ENCODE measurements at regions not wholly inside any gene's neighbourhood (a gene's known extent, or its start where the extent isn't known, plus 50 kb on each side); places are given as distances from the start of the nearest gene placed in this dataset.

DNA sequence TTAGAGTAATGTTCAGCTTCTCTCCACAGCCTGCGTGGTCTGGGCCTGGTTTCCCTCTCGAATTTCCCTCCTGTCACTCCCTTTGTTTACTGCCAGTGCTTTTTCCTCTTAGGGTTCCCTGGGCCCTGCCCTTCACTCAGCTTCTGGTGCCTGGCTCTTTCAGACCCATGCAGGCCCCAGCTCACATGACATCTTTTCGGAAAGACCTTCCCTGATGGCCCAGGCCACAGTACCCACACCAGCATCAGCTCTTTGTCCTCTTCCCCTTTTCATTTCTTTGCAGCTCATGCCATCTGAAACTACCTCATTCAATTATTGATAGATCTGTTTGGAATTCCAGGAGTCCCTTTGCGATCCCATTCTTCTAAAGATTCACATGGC lies 68.1 kb upstream of the ABL1 start:
- Histone ChIP-seq H3K27me3 (ENCODE audit: control insufficient read depth in 4 of 4, insufficient read depth in 4 of 4, low read length in 3 of 4) (no peaks in the 10 kb centered on the region), H3K36me3 (ENCODE audit: control insufficient read depth in 4 of 4, insufficient read depth in 3 of 4, low read depth in 1 of 4, low read length in 3 of 4) (no peaks in the 10 kb centered on the region), H3K4me3 (ENCODE audit: low read depth in 1 of 3, low read length in 3 of 3) (no peak overlapping the region), H3K9ac (ENCODE audit: low read depth in 1 of 2, low read length in 2 of 2) (no peak overlapping the region), H3K4me1 (ENCODE audit: control insufficient read depth in 4 of 4, insufficient read depth in 4 of 4, low read length in 3 of 4) (peaks cover 0 to 28% (median 10%) of the 10 kb centered on the region in 4 donors), H3K9me3 (ENCODE audit: control insufficient read depth in 4 of 4, low read length in 3 of 4) (no peaks in the 10 kb centered on the region), H3K27ac (ENCODE audit: low read depth in 1 of 2, low read length in 2 of 2) (no peak overlapping the region)
- WGBS = 75% methylated on average over 4 of the region's 4 CpGs
- DNase-seq (ENCODE audit: low spot score) = no peak
- TF ChIP-seq RXRA (IDR thresholded peaks at IDR 0.05) = no peak
- no peak for TF ChIP-seq HNF4G (IDR thresholded peaks at IDR 0.05)
- TF ChIP-seq SP1 (IDR thresholded peaks at IDR 0.05) = no peak
- no peak for TF ChIP-seq FOXA2 (IDR thresholded peaks at IDR 0.05)
- TF ChIP-seq GABPA (IDR thresholded peaks at IDR 0.05 in 1 of 2, conservative IDR thresholded peaks at IDR 0.05 in 1 of 2) = no peak
- TF ChIP-seq, protein P1, sequence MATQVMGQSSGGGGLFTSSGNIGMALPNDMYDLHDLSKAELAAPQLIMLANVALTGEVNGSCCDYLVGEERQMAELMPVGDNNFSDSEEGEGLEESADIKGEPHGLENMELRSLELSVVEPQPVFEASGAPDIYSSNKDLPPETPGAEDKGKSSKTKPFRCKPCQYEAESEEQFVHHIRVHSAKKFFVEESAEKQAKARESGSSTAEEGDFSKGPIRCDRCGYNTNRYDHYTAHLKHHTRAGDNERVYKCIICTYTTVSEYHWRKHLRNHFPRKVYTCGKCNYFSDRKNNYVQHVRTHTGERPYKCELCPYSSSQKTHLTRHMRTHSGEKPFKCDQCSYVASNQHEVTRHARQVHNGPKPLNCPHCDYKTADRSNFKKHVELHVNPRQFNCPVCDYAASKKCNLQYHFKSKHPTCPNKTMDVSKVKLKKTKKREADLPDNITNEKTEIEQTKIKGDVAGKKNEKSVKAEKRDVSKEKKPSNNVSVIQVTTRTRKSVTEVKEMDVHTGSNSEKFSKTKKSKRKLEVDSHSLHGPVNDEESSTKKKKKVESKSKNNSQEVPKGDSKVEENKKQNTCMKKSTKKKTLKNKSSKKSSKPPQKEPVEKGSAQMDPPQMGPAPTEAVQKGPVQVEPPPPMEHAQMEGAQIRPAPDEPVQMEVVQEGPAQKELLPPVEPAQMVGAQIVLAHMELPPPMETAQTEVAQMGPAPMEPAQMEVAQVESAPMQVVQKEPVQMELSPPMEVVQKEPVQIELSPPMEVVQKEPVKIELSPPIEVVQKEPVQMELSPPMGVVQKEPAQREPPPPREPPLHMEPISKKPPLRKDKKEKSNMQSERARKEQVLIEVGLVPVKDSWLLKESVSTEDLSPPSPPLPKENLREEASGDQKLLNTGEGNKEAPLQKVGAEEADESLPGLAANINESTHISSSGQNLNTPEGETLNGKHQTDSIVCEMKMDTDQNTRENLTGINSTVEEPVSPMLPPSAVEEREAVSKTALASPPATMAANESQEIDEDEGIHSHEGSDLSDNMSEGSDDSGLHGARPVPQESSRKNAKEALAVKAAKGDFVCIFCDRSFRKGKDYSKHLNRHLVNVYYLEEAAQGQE (IDR thresholded peaks at IDR 0.05) = no peak
- no peak for TF ChIP-seq FOXA1 (IDR thresholded peaks at IDR 0.05)
- no peak for TF ChIP-seq JUND (IDR thresholded peaks at IDR 0.05)
- no peak for TF ChIP-seq YY1 (IDR thresholded peaks at IDR 0.05)
- TF ChIP-seq, protein P2, sequence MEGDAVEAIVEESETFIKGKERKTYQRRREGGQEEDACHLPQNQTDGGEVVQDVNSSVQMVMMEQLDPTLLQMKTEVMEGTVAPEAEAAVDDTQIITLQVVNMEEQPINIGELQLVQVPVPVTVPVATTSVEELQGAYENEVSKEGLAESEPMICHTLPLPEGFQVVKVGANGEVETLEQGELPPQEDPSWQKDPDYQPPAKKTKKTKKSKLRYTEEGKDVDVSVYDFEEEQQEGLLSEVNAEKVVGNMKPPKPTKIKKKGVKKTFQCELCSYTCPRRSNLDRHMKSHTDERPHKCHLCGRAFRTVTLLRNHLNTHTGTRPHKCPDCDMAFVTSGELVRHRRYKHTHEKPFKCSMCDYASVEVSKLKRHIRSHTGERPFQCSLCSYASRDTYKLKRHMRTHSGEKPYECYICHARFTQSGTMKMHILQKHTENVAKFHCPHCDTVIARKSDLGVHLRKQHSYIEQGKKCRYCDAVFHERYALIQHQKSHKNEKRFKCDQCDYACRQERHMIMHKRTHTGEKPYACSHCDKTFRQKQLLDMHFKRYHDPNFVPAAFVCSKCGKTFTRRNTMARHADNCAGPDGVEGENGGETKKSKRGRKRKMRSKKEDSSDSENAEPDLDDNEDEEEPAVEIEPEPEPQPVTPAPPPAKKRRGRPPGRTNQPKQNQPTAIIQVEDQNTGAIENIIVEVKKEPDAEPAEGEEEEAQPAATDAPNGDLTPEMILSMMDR (IDR thresholded peaks at IDR 0.05; ENCODE audit: low read depth, low read length, missing input control) = no peak
- no peak for TF ChIP-seq EGR1 (IDR thresholded peaks at IDR 0.05; ENCODE audit: low read depth in 2 of 2)
- TF ChIP-seq HNF4A (conservative IDR thresholded peaks at IDR 0.05) = no peak
- TF ChIP-seq TAF1 (conservative IDR thresholded peaks at IDR 0.05) = no peak
- TF ChIP-seq, protein P3, sequence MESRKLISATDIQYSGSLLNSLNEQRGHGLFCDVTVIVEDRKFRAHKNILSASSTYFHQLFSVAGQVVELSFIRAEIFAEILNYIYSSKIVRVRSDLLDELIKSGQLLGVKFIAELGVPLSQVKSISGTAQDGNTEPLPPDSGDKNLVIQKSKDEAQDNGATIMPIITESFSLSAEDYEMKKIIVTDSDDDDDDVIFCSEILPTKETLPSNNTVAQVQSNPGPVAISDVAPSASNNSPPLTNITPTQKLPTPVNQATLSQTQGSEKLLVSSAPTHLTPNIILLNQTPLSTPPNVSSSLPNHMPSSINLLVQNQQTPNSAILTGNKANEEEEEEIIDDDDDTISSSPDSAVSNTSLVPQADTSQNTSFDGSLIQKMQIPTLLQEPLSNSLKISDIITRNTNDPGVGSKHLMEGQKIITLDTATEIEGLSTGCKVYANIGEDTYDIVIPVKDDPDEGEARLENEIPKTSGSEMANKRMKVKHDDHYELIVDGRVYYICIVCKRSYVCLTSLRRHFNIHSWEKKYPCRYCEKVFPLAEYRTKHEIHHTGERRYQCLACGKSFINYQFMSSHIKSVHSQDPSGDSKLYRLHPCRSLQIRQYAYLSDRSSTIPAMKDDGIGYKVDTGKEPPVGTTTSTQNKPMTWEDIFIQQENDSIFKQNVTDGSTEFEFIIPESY (IDR thresholded peaks at IDR 0.05) = no peak

DNA sequence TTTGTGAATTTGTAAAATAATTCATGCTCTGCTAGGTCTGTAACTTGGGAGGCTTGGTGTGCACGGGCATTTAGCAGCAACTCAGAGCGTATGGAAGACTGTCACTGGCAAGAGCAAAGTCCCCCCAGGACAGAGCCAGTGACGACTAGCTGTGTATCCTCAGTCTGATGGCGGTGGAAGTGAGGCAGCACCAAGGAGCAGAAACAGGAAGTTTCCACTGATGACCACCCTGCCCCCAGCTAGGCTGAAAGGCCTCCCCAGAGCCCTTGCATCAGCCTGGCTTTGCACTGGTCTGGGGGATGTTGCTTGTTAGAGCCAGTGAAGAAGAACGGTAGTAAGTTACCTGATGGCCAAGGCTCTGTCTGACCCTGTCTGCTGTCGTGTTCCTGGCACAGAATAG lies 66.8 kb upstream of the ABL1 start:
- H3K27ac ChIP-seq (ENCODE audit: low read depth in 1 of 2, low read length in 2 of 2) = no peak overlapping the region
- DNase-seq (ENCODE audit: low spot score) = peak; percentile 38
- peaks cover 0 to 28% (median 10%) of the 10 kb centered on the region in 4 donors for H3K4me1 ChIP-seq (ENCODE audit: control insufficient read depth in 4 of 4, insufficient read depth in 4 of 4, low read length in 3 of 4)
- no peak overlapping the region for H3K9ac ChIP-seq (ENCODE audit: low read depth in 1 of 2, low read length in 2 of 2)
- H3K9me3 ChIP-seq (ENCODE audit: control insufficient read depth in 4 of 4, low read length in 3 of 4) = no peaks in the 10 kb centered on the region
- no peaks in the 10 kb centered on the region for H3K36me3 ChIP-seq (ENCODE audit: control insufficient read depth in 4 of 4, insufficient read depth in 3 of 4, low read depth in 1 of 4, low read length in 3 of 4)
- H3K27me3 ChIP-seq (ENCODE audit: control insufficient read depth in 4 of 4, insufficient read depth in 4 of 4, low read length in 3 of 4) = no peaks in the 10 kb centered on the region
- H3K4me3 ChIP-seq (ENCODE audit: low read depth in 1 of 3, low read length in 3 of 3) = no peak overlapping the region
- WGBS = 47% methylated on average over 6 of the region's 6 CpGs
- TF ChIP-seq, protein P2 (IDR thresholded peaks at IDR 0.05; ENCODE audit: low read depth, low read length, missing input control) = no peak
- TF ChIP-seq RAD21 (IDR thresholded peaks at IDR 0.05) (no peak), EGR1 (IDR thresholded peaks at IDR 0.05; ENCODE audit: low read depth in 2 of 2) (no peak), RXRA (IDR thresholded peaks at IDR 0.05) (no peak), FOXA2 (IDR thresholded peaks at IDR 0.05) (no peak), SP1 (IDR thresholded peaks at IDR 0.05) (no peak), NR2F2 (IDR thresholded peaks at IDR 0.05) (no peak)
- TF ChIP-seq, protein P3 (IDR thresholded peaks at IDR 0.05) = no peak
- TF ChIP-seq, protein P1 (IDR thresholded peaks at IDR 0.05) = no peak
